Activated CD4-positive, alpha-beta T cell treated with anti-CD3 and anti-CD28 coated beads, Interleukin-2, amount 10 ng/mL, durations not matched to agents 24 days and 14 days (primary cell): ENCODE measurements at regions not wholly inside any gene's neighbourhood (a gene's known extent, or its start where the extent isn't known, plus 50 kb on each side); places are given as distances from the start of the nearest gene placed in this dataset.

Experiments
- DNase-seq: peaks from one replicate; pipeline ENCODE4 v3.0.0; 2022
- H3K27ac Mint-ChIP-seq: one replicate; pipeline ENCODE4 v1.8.0; 2022; ENCODE audit warnings: mild to moderate bottlenecking, mixed read lengths
- H3K27me3 Mint-ChIP-seq: one replicate; pipeline ENCODE4 v1.8.0; 2022; ENCODE audit warnings: mixed read lengths
- H3K36me3 Mint-ChIP-seq: one replicate; pipeline ENCODE4 v1.8.0; 2022; ENCODE audit warnings: low read depth, mild to moderate bottlenecking, mixed read lengths
- H3K4me1 Mint-ChIP-seq: one replicate; pipeline ENCODE4 v1.8.0; 2021; ENCODE audit warnings: mixed read lengths
- H3K4me3 Mint-ChIP-seq: one replicate; pipeline ENCODE4 v1.8.0; 2022; ENCODE audit warnings: mild to moderate bottlenecking, moderate library complexity, mixed read lengths
- H3K9me3 Mint-ChIP-seq: one replicate; pipeline ENCODE4 v1.8.0; 2021; ENCODE audit warnings: mixed read lengths
- intact Hi-C: fragments of 100-400 bp; cut with micrococcal nuclease; formaldehyde crosslinking; loops from one replicate; pipeline ENCODE4 v1.15.1; 2023

DNA sequence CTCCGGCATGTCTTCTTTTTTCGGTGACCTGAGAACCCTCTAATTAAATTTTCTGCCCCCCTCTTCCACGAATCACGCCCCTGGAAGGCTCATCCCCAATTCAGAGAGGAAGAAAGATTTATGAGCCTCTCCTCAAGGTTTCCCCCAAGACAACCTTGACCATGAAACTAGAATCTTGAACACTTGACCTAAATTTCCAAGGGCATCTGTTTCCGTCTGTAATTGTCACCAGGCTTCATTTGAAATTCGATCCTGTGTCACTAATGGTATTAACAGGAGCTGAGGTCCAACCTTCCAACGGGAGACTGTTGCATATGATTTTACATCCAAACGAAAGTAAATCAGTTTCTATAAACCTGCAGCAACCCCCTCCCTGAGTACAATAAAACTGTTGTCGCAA lies 139.9 kb upstream of the ZIC3 start:
- H3K27me3 Mint-ChIP-seq = peaks cover 49% of the 10 kb centered on the region
- H3K9me3 Mint-ChIP-seq = peaks cover 4% of the 10 kb centered on the region
- intact Hi-C loops = loop anchor here (5.0 kb wide), 3 partner anchors 121 to 374 kb away; partner anchors contain the start of gene ZIC3
- H3K4me1 Mint-ChIP-seq = peaks cover 2% of the 10 kb centered on the region
- DNase-seq = no peak
- no peak overlapping the region for H3K4me3 Mint-ChIP-seq
- no peaks in the 10 kb centered on the region for H3K36me3 Mint-ChIP-seq
- no peak overlapping the region for H3K27ac Mint-ChIP-seq

DNA sequence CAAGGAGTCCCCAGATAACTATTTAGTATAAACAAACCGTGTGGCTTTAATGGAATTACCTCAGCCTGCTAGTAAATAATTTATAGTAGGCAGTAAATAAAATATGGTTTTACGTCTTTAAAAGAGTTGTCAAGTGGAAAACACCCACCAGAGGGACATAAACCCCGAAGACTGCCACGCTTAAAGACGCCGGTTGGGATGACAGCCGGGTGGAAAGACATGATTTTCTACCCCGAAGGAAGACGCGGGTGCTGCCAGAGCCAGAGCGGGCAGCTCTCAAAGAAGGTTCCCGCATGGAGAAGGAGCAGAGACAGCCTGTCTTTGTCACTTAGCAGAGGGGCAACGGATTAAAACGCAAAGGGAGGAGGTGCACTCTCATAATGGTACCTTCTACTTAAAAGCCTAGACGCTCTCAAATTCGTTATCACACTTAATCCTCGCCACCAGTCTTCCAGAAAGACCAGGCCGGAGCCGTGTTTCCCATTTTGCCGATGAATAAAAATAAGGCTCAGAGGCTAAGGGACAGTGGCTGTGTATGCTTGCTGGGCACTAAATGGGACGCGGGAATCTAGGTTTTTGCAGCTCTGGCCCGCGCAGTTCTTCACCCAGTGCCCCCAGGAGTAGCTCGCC lies 140.5 kb upstream of the ZIC3 start:
- peaks cover 43% of the 10 kb centered on the region for H3K27me3 Mint-ChIP-seq
- intact Hi-C loops = loop anchor here (5.0 kb wide), 3 partner anchors 122 to 373 kb away; partner anchors contain the start of gene ZIC3
- no peak overlapping the region for H3K27ac Mint-ChIP-seq
- H3K36me3 Mint-ChIP-seq = no peaks in the 10 kb centered on the region
- no peak for DNase-seq
- H3K9me3 Mint-ChIP-seq = peaks cover 4% of the 10 kb centered on the region
- peaks cover 2% of the 10 kb centered on the region for H3K4me1 Mint-ChIP-seq
- no peak overlapping the region for H3K4me3 Mint-ChIP-seq

DNA sequence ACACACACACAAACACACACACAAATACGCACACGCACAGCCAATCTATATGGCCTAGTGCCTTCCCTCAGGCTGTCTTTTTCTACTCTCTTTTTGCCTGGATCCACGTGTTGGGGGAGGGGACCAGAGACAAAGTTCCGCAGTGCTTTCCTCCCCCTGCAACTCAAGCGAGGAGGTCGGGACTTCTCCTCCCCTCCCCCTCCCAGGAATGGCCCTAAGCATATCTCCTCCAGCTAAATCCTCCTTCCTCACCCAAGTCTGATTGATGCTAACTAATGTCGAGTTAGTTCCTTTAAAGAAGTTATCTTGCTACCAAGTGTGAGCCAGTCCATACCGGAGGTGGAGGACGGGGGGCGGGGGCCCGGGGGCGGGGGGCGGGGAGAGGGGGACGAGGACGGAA lies 141.2 kb upstream of the ZIC3 start:
- Mint-ChIP-seq H3K4me1 (peaks cover 2% of the 10 kb centered on the region), H3K27ac (no peak overlapping the region), H3K27me3 (peaks cover 42% of the 10 kb centered on the region), H3K4me3 (no peak overlapping the region), H3K36me3 (no peaks in the 10 kb centered on the region), H3K9me3 (peaks cover 4% of the 10 kb centered on the region)
- DNase-seq = no peak
- intact Hi-C loops = loop anchor here (5.0 kb wide), 3 partner anchors 123 to 372 kb away; partner anchors contain the start of gene ZIC3

- Mint-ChIP-seq H3K4me1 (peaks cover 2% of the 10 kb centered on the region), H3K27ac (no peak overlapping the region), H3K9me3 (peaks cover 4% of the 10 kb centered on the region), H3K4me3 (no peak overlapping the region), H3K27me3 (peaks cover 35% of the 10 kb centered on the region), H3K36me3 (no peaks in the 10 kb centered on the region)
- DNase-seq = no peak
- intact Hi-C loops = no loop called here
Observed at GRCh38 chrX:137423241-137423640, 142.7 kb upstream of the ZIC3 start.

DNA sequence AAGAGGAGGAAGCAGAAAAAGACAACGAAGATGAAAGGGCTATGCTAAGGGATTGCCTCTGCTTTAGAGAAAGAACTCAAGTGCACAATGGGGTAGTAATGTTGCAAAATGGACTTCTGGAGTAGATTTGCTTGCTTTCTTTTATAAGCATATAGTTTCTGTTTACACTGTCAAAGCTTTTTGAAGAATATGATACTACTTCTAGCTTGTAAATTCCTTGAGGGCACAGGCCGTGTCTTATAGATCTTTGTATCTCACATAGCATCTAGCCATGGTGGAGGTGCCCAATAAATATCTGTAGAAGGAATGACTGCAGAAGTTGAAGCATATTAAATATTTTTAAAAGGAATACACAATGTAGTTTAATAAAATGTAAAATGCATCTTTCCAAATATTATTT lies 147.8 kb upstream of the ZIC3 start:
- Mint-ChIP-seq H3K27ac (no peak overlapping the region), H3K4me1 (no peaks in the 10 kb centered on the region), H3K36me3 (no peaks in the 10 kb centered on the region), H3K4me3 (no peak overlapping the region), H3K27me3 (peaks cover under 1% of the 10 kb centered on the region), H3K9me3 (no peaks in the 10 kb centered on the region)
- DNase-seq = no peak
- intact Hi-C loops = no loop called here

DNA sequence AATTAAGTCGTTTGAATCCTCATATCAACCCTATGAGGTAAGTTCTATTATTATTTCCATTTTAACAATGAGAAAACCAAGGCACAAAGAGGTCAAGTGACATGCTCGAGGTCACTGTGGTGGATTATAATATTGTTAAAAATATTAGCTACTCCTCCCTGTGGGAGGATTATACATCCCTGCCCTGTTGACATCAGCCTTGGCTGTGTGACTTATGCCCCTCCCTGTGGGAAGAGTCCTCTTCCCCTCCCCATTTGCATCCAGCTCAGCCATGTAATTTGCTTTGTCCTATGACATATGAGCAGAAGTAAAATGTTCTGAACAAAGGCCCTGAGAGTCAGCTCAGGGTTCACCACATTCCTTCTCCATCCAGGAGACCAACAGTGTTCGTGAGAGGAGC lies 152.7 kb upstream of the ZIC3 start:
- intact Hi-C loops = no loop called here
- Mint-ChIP-seq H3K27me3 (no peaks in the 10 kb centered on the region), H3K4me1 (no peaks in the 10 kb centered on the region), H3K27ac (no peak overlapping the region), H3K36me3 (no peaks in the 10 kb centered on the region), H3K9me3 (no peaks in the 10 kb centered on the region), H3K4me3 (no peak overlapping the region)
- DNase-seq = no peak

DNA sequence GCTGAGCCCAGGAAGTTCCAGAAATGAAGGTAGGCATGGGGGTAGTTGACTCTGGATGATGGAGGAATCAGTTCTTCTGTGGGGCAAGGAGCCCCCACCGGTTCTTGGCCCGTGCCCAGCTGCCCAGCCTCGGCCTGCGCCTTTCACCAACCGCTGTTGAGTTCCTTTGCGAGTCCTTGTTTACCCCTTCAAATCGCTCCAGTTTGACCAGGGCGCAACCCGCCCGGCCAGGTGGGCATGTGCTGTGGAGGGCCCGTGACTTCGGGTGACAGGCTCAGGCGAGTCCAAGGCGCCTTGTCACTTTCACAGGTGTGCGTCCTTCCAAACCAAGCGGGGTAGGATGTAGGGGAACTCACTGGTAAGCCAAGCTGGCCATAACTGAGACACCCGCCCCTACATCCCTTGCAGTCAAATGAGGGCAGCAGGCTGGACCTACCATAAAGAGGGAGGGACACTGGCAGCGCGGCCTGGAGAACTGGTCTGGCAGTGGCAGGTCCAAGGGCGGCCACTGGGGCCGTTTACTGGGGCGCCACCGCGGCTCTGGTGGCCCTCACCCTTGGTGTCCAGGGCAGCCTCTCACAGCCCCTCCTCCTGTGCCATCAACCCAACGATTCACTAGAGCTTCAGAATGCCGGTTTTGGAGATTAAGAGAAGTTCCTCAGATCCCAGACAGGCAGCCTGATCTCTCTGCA lies 160.3 kb upstream of the ZIC3 start:
- Mint-ChIP-seq H3K36me3 (no peaks in the 10 kb centered on the region), H3K4me1 (no peaks in the 10 kb centered on the region), H3K4me3 (no peak overlapping the region), H3K9me3 (no peaks in the 10 kb centered on the region), H3K27ac (no peak overlapping the region), H3K27me3 (no peaks in the 10 kb centered on the region)
- DNase-seq = no peak
- intact Hi-C loops = no loop called here

DNA sequence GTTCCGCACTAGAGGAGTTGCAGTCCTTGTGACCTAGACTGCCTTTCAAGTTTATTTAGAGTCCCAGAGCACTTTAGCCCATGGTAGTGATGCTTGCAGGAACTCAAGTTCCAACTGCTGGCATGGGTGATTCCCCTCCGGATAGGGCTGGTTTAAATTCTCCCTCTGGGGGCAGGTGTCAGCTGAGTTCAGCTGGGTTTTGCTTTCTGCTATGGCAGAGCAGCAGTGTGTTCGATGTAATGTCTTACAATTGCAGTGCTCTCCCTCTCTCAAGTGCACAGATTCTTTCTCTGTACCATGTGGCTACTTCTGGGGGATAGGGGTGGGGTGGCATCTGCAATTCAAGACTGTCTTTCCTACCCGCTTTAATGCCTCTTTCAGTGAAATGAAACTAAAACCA lies 164.8 kb upstream of the ZIC3 start:
- Mint-ChIP-seq H3K4me3 (no peak overlapping the region), H3K36me3 (no peaks in the 10 kb centered on the region), H3K4me1 (no peaks in the 10 kb centered on the region), H3K27ac (no peak overlapping the region), H3K27me3 (no peaks in the 10 kb centered on the region), H3K9me3 (no peaks in the 10 kb centered on the region)
- no peak for DNase-seq
- intact Hi-C loops = no loop called here

DNA sequence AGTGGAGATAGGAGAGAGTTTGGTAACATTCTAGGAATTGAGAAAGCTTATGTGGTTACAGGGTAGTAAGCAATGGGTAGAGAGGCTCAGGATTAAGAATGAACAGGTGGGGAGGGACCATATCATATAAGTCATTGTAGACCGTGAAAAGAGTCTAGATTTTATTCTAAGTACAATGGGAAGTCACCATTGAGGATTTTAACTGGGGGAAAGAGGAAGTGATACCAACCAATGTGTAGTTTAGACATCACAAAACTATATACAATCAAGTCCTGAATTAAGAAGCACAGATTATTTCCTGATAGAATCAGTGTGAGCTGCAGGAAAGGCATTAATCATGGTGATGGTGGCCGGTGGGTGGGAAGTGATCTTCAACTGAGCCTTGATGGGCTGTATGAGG lies 178.3 kb upstream of the ZIC3 start:
- no peak for DNase-seq
- Mint-ChIP-seq H3K9me3 (no peaks in the 10 kb centered on the region), H3K27me3 (no peaks in the 10 kb centered on the region), H3K27ac (no peak overlapping the region), H3K4me3 (no peak overlapping the region), H3K4me1 (no peaks in the 10 kb centered on the region), H3K36me3 (no peaks in the 10 kb centered on the region)
- intact Hi-C loops = no loop called here

DNA sequence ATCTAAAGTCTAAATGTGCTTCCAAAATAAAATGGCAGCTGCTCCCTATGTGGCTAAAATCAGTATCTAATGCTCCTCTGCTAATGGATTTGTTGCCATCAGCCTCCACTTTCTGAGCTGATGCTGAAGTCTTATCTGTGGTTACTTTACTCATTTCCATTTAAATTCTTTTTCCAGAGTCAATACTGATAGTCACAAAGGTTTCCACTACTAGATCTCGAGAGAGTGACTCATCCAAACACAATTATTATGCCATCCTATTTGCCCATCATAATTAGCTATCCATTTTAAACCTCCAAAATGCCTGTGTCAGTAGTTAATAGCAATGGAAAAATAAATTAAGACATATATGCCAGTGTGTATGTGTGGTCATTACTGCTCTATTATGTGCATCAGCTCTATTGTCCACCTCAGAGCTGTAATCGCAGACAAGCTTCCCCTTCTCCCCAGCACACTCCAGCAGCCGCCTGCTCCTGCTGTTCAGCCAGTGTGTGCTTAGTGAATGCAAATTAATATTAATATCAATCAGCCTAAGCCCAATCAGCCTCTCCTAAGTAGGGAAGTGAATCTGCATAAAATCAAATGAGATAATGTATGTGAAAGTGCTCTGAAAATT lies 199.8 kb upstream of the ZIC3 start:
- DNase-seq = no peak
- H3K4me3 Mint-ChIP-seq = no peak overlapping the region
- no peak overlapping the region for H3K27ac Mint-ChIP-seq

GRCh38 chrX:137363559-137363958 lies 202.4 kb upstream of the ZIC3 start:
- H3K4me1 Mint-ChIP-seq = no peaks in the 10 kb centered on the region
- no peaks in the 10 kb centered on the region for H3K9me3 Mint-ChIP-seq
- H3K36me3 Mint-ChIP-seq = no peaks in the 10 kb centered on the region
- DNase-seq = no peak
- peaks cover 1% of the 10 kb centered on the region for H3K27me3 Mint-ChIP-seq
- no peak overlapping the region for H3K4me3 Mint-ChIP-seq
- intact Hi-C loops = no loop called here
- H3K27ac Mint-ChIP-seq = no peak overlapping the region

More for the DNA sequence above, 199.8 kb upstream of the ZIC3 start:
- Mint-ChIP-seq H3K4me1 (no peaks in the 10 kb centered on the region), H3K36me3 (no peaks in the 10 kb centered on the region), H3K9me3 (no peaks in the 10 kb centered on the region), H3K27me3 (peaks cover 3% of the 10 kb centered on the region)
- intact Hi-C loops = no loop called here

GRCh38 chrX:137362583-137362982 lies 203.3 kb upstream of the ZIC3 start:
- Mint-ChIP-seq H3K9me3 (no peaks in the 10 kb centered on the region), H3K36me3 (no peaks in the 10 kb centered on the region), H3K4me1 (no peaks in the 10 kb centered on the region), H3K27ac (no peak overlapping the region), H3K27me3 (peaks cover 1% of the 10 kb centered on the region), H3K4me3 (no peak overlapping the region)
- DNase-seq = no peak
- intact Hi-C loops = no loop called here

DNA sequence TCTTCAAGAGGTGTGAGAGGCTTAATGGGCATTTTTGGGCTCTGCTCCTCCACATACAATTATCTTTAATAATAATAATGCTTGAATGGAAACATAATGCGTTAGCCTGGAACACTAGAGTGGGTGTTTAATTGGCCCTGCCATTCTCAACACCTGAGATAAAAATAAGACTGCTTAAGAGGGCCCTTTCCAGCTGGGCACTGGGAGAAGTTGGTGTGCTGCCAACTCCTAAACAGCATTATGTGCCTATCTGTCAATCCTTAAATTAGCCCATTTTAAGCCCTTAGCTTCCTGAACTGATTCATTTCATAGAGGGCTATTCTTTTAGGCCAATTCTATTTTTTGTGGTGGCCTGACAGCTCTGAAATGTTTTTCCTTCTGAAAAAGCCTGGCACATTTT lies 211.1 kb upstream of the ZIC3 start:
- peaks cover 2% of the 10 kb centered on the region for H3K4me1 Mint-ChIP-seq
- no peaks in the 10 kb centered on the region for H3K9me3 Mint-ChIP-seq
- intact Hi-C loops = no loop called here
- DNase-seq = no peak
- no peak overlapping the region for H3K4me3 Mint-ChIP-seq
- H3K27ac Mint-ChIP-seq = no peak overlapping the region
- H3K36me3 Mint-ChIP-seq = no peaks in the 10 kb centered on the region
- no peaks in the 10 kb centered on the region for H3K27me3 Mint-ChIP-seq

- Mint-ChIP-seq H3K4me1 (peaks cover 2% of the 10 kb centered on the region), H3K27me3 (no peaks in the 10 kb centered on the region), H3K27ac (no peak overlapping the region), H3K36me3 (no peaks in the 10 kb centered on the region), H3K4me3 (no peak overlapping the region), H3K9me3 (no peaks in the 10 kb centered on the region)
- intact Hi-C loops = no loop called here
- no peak for DNase-seq
Observed at GRCh38 chrX:137353404-137353803, 212.5 kb upstream of the ZIC3 start.
